Right hindlimb (tissue), 1 donor: ENCODE measurements at regions not wholly inside any gene's neighbourhood (a gene's known extent, or its start where the extent isn't known, plus 50 kb on each side); places are given as distances from the start of the nearest gene placed in this dataset.

ENCODE experiments used
- DNase-seq: peaks from one replicate; pipeline ENCODE4 v3.0.0-alpha.2; 2018

DNA sequence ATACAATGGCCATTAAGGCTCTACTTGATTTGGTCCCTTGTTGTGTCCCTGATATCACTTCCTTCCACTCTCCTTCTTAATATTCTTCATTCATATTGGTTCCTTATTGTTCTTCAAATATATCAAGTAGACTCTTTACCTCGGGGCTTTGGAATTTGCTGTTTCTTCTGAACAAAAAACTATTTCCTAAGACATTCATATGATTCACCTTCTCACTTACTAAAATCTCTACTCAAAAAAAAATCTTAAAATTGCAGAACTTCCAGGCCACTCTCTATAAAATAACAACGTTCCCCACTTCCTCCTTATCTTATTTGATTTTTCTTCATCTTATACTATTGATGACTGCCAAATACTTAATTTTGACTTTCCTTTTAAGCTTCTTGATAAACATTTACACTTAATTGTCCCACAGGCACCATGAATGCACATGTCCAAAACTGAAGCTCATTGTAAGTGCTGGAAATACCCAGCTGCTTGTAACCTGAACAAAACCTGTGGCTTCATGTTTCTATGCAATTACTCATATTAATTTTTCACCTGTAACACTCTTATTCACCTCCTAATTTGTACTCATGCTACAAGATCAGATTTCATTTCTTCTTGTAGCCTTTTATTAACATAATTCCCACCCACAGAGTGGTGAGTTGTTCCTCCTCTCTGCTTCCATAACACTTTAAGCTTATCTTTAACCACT is 58.4 kb upstream of the NUDT12 start:
- DNase-seq, result no peak

DNA sequence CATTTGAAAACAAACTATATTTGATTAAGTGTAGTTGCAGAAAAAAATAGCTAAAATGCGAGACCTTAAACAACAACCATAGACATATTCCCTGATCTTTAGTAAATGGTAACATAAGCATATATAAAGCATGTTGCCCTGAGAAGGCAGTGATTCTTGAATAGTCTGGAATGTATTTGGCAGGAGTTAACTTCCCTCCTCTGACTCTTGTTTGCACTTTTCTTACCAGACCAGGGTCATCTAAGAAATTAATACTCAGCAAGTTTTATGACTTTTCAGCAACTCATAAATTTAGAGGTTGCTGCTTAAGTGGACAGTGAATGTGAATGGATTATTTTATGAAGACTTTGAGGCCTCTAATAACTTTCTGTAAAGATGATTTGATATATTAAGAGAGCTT is 55.3 kb upstream of the NUDT12 start:
- DNase-seq, result no peak

DNA sequence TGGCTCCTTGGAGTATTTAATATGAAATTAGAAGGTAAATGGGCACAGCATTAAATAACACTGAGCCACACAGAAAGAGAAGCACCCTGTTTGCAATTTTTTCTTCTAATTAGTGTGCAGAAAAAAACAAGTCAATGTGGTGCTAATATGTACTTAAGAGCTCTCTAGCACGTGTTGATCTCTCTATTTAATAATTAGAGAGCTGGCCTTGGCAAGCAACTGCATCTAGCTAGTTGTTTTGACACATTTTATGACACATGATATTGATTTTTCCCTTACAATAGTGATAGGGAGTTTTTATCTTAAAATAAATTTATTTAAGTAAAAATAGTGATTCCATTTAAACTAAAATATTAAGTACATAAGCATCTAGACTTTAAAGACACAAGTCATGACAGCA is 54.5 kb upstream of the NUDT12 start:
- no peak for DNase-seq

DNA sequence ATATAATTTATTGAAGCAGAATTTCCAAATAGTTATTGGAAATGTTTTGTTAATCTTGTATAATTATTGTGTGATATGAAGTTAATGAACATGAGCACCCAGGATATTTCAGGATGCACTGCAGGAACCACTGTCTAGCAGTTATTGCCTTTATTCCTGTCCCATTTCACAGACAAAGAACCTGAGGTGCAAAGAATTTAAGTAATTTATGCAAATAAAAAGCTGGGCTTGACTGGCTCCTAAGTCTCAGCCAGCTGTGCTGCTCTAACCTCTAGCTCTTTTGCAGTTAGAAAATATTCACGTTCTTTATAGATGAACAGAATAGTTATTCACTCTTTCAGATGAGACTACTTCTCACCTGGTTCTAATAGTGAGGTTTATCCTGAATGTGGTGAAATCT is 50.0 kb upstream of the NUDT12 start:
- DNase-seq, result no peak
